GM21723 (cell line): ENCODE measurements at regions not wholly inside any gene's neighbourhood (a gene's known extent, or its start where the extent isn't known, plus 50 kb on each side); places are given as distances from the start of the nearest gene placed in this dataset.
"Not testable (repeated sequence)": the region's sequence is repeated elsewhere in the genome, so short reads cannot be mapped to it uniquely, and the experiment has no call there.

Source experiments
- ATAC-seq: cut with Tn5 transposase; IDR thresholded peaks from one replicate; pipeline ENCODE4 v1.9.1; 2021; ENCODE audit warnings: mild to moderate bottlenecking, moderate library complexity; ENCODE audit not compliant: unreplicated experiment

GRCh38 chr11:89614428-89614827 is 95.7 kb upstream of the TRIM77 start:
- ATAC-seq: not testable (repeated sequence)

DNA sequence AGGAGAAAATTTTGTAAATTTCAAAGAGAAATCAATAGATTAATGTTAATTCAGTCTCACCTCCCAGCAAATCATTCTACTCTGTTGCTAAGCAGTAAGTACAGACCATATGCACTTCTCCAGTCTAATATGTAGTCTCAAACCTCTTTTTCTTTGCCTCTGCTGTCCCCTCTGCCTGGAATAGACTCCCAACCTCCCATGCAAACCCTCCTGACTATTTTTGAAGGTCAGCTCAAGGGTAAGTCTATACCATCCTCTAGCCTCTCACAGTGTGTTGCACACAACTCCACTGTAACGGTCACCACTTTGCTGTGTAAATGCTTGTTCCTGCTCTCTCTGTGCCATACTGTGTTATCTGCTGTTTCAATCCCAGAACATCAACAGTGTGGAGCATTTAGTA is 94.5 kb upstream of the TRIM77 start:
- not testable (repeated sequence) for ATAC-seq

DNA sequence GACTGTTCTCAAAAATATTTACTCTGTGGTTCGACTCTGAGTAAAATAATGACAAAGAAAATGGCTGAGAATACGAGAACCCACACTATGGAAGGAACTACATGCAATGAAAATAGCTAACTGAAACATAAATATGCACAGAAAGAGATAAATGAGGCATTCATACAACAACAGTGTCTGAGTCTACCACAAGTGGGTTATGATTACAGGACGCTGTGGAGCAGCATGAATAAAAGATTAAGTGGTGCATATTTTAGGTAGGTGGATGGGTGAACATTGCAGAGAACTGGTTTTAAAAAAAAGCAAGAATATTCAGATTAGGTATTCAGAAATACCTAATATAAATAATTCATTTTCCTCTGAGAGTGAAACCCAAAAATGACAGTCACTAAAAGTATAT is 93.9 kb upstream of the TRIM77 start:
- ATAC-seq: not testable (repeated sequence)

GRCh38 chr11:89616999-89617602 is 93.0 kb upstream of the TRIM77 start:
- peak; percentile 62 for ATAC-seq

DNA sequence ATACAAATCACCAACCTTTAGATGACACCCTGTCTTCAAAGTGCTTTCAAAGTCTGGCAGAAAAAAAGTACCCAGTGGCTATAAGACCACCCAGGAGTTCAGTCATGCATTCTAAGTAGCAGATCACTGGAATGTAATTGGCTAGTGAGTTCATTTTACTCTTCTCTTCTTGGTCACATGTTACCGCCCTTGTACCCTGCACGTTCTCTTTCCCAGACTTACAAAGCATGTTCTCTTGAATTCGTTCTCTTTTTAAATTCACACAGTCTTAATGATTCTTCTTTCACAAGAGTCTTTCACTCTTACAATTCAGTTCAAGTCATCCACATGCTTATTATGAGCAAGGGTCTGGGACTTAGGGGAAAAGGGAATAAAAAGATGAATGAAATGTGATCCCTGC is 89.4 kb upstream of the TRIM77 start:
- ATAC-seq: not testable (repeated sequence)

DNA sequence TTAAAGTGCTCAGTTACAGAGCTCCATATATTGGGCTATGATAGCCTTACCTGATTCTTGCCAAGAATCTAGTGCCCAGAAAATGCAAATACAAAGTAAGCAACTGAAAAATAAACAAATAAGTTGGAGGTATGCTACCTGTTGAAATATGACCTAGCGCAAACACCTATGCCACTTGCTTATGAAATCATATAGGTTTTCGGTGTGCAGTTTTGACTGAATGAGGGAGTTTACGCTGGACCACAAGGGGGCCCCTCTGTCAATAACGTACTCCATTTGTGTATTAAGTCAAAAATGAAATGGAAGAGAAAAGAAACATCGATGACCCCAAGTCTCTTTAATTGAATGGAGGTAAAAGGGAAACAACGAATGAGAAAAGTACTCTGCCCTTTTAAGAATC is 84.9 kb upstream of the TRIM77 start:
- ATAC-seq: no peak

DNA sequence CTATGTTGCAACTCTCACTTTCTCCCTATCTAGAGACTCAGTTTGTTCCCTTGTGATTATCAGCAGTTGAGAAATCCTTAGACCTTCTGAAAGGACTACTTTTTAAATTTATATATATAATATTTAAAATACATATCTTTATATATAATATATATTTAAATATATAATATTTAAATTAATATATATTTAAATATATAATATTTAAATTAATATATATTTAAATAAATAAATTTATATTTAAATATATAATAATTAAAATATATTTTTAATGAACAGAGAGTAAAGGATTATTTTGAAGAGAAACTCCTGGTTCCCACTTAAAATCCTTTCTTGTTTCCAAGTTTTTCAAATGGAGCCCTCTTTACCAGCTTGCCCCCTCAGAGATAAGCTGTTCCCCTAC is 83.7 kb upstream of the TRIM77 start:
- ATAC-seq: no peak

DNA sequence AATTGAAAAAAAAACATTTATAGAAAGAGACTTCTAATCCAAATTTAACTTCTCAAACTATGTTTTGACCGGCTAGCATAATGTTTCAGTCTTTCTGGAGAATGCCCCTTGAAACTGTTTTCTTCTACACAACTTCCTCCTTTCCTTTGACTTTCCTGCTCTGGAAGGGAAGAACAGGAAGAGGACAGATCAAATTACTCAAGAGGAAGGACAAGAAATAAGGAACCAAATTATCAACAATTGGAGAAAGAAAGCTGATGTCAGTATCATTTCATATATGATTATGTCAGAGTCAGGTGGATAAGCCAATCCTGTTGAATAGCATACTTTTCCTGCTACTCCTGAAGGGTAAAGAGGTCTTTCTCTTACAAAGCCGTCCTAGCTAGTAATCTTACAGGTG is 83.2 kb upstream of the TRIM77 start:
- ATAC-seq: not testable (repeated sequence)

GRCh38 chr11:89633135-89633705 is 76.9 kb upstream of the TRIM77 start:
- ATAC-seq: no peak

DNA sequence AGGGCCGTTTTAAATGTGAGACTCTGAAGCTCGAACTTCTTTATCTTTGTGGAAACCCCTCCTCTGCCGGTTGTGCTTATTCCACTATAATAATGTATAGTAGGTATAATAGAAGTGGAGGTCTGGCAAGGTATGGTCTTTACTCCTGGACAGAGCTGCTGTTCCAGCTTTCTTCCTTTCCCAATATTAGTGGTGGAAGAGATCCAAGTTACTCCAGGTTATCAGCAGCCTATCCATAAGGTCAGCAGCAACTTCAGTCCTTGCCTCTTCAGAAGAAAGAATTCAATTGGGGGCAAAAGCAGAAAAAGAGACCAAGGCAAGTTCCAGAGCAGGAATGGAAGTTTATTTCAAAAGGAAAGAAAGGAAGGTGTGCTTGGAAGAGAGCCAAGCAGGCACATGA is 69.3 kb upstream of the TRIM77 start:
- ATAC-seq: not testable (repeated sequence)

GRCh38 chr11:89648232-89648631 is 61.9 kb upstream of the TRIM77 start:
- not testable (repeated sequence) for ATAC-seq

DNA sequence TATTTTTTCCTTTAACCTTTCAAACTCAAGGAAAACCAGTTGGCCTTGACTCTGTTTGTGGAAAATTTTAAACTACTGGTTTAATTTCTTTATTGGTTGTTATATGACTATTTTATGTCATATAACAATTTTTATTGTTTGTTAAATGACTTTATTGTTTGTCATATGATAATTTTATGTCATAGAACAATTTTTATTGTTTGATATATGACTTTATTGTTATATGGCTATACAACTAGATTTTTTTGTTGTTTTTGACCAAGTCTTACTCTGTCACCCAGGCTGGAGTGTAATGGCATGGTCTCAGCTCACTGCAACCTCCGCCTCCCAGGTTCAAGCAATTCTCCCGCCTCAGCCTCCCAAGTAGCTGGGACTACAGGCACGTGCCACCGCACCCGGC is 61.1 kb upstream of the TRIM77 start:
- ATAC-seq: not testable (repeated sequence)

GRCh38 chr11:89654669-89655068 is 55.4 kb upstream of the TRIM77 start:
- not testable (repeated sequence) for ATAC-seq

- ATAC-seq: not testable (repeated sequence)
These were observed 51.3 kb upstream of the TRIM77 start for GRCh38 chr11:89658767-89659166.

DNA sequence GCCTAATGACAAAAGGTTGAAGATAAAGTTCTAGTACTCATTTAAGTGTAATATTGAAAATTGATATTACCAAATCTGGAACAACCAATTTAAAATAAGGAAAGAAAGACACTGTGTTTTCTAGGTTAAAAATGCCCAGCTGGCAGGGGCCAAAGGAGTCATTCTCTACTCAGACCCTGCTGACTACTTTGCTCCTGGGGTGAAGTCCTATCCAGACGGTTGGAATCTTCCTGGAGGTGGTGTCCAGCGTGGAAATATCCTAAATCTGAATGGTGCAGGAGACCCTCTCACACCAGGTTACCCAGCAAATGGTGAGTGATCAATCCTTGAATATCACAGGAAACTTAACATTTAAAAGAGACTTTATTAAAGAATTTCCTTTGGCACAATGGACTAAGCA is 50.7 kb upstream of the TRIM77 start:
- not testable (repeated sequence) for ATAC-seq

- ATAC-seq: no peak
These were observed 49.9 kb upstream of the TRIM77 start for GRCh38 chr11:89660234-89660633.
